ENCODE measurements at regions not wholly inside any gene's neighbourhood (a gene's known extent, or its start where the extent isn't known, plus 50 kb on each side); places are given as distances from the start of the nearest gene placed in this dataset.

GRCh38 chr2:51516667-51517066 is 484.7 kb upstream of the NRXN1 start:
- TF ChIP-seq PATZ1 (tag by site-specific recombination; IDR thresholded peaks at IDR 0.05) (no peak), ZNF37A (tag by site-specific recombination; IDR thresholded peaks at IDR 0.05) (no peak), ZNF530 (tag by site-specific recombination; IDR thresholded peaks at IDR 0.05; ENCODE audit: low read depth) (no peak)
